ENCODE measurements at regions not wholly inside any gene's neighbourhood (a gene's known extent, or its start where the extent isn't known, plus 50 kb on each side); places are given as distances from the start of the nearest gene placed in this dataset.

GRCh38 chr12:105748806-105749600, 389.8 kb downstream of the NUAK1 start:
- no peak for TF ChIP-seq GATA2 (IDR thresholded peaks at IDR 0.05; ENCODE audit: low read depth, low read length)
- TF ChIP-seq GATA3 (IDR thresholded peaks at IDR 0.05; ENCODE audit: low read depth, low read length): no peak

Data from SH-SY5Y (cell line).